ENCODE measurements at regions not wholly inside any gene's neighbourhood (a gene's known extent, or its start where the extent isn't known, plus 50 kb on each side); places are given as distances from the start of the nearest gene placed in this dataset.

DNA sequence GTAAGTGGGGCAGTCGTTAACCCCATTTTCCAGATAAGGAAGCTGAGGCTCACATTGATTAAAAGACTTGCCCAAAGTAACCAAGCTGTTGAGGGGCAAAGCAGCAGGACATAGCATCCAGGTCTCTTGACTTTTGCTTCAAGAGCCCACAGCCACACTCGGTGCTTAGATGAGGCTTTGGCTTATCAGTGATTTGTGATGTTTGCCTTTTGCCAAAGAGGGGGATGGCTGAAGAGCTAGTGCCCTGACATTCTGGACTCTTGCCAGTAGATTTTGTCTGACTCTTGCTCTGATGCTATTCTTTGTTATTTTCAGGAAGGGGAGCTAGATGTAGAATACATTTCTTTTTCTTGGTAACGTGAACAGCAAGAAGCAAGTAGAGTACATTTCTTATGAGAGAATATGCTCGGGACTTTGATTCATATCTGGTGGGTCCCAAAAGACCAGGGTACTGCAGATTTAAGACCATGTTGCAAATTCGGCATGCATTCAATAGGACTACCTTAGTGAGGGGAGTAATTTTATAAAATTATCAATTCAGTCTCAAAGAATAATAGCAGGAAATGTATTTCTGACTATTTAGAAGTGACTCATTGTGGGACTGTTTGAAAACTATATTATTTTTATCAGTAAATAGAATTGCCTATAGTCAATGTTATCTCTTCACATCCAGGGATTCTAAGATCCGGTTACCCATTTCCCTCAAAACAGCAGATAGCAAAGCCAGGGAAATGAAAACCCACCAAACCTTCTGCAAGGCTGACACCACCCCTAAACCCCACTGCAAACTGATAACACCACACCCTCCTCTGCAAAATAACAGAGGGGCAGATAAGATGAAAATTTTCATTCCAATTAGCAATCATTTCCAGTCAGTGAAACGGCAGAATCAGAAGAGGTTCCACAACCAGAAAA, 180.0 kb upstream of the BMPER start:
- no peak overlapping the region for H2AFZ ChIP-seq (ENCODE audit: insufficient read depth, low read depth, low read length, poor library complexity, severe bottlenecking)
- ChIA-PET CTCF (no interaction called here), POLR2A (no interaction called here)
- H3K4me1 Mint-ChIP-seq, result no peaks in the 10 kb centered on the region
- H3K79me2 ChIP-seq (ENCODE audit: control insufficient read depth, insufficient read depth, low read length), result no peaks in the 10 kb centered on the region
- no peak overlapping the region for H3K9ac ChIP-seq (ENCODE audit: low read length)
- no peak overlapping the region for H3K27ac Mint-ChIP-seq
- H3K9me3 ChIP-seq (ENCODE audit: control extremely low read depth in 1 of 3, control insufficient read depth in 2 of 3, insufficient read depth in 1 of 3, low read length in 2 of 3), result peaks cover 0 to 1% (median 0%) of the 10 kb centered on the region in 3 donors
- H3K27ac ChIP-seq (ENCODE audit: low read length in 2 of 2), result no peak overlapping the region
- intact Hi-C loops (cut with micrococcal nuclease), result no loop called here
- H4K20me1 ChIP-seq (ENCODE audit: control insufficient read depth, insufficient read depth, low read length, poor library complexity, severe bottlenecking), result no peaks in the 10 kb centered on the region
- H3K4me3 ChIP-seq (ENCODE audit: control extremely low read depth in 1 of 5, extremely low read depth in 1 of 5, insufficient read depth in 1 of 5, low read depth in 2 of 5, low read length in 4 of 5), result no peak overlapping the region
- H3K36me3 ChIP-seq (replicated peaks in 1 of 2; ENCODE audit: control extremely low read depth in 1 of 2, control insufficient read depth in 1 of 2, extremely low read depth in 1 of 2, insufficient read depth in 2 of 2, low read length in 1 of 2), result no peaks in the 10 kb centered on the region
- TF ChIP-seq, protein P1, sequence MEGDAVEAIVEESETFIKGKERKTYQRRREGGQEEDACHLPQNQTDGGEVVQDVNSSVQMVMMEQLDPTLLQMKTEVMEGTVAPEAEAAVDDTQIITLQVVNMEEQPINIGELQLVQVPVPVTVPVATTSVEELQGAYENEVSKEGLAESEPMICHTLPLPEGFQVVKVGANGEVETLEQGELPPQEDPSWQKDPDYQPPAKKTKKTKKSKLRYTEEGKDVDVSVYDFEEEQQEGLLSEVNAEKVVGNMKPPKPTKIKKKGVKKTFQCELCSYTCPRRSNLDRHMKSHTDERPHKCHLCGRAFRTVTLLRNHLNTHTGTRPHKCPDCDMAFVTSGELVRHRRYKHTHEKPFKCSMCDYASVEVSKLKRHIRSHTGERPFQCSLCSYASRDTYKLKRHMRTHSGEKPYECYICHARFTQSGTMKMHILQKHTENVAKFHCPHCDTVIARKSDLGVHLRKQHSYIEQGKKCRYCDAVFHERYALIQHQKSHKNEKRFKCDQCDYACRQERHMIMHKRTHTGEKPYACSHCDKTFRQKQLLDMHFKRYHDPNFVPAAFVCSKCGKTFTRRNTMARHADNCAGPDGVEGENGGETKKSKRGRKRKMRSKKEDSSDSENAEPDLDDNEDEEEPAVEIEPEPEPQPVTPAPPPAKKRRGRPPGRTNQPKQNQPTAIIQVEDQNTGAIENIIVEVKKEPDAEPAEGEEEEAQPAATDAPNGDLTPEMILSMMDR (IDR thresholded peaks at IDR 0.05), result no peak
- TF ChIP-seq EZH2 (IDR thresholded peaks at IDR 0.05; ENCODE audit: borderline replicate concordance, insufficient read depth, low read depth, low read length, poor library complexity, severe bottlenecking), result no peak
- H3K4me1 ChIP-seq (ENCODE audit: control insufficient read depth in 2 of 2, insufficient read depth in 2 of 2, low read length in 2 of 2), result no peaks in the 10 kb centered on the region
- H3K27me3 Mint-ChIP-seq, result no peaks in the 10 kb centered on the region
- no peak overlapping the region for H3K4me2 ChIP-seq (replicated peaks; ENCODE audit: low read depth, low read length, poor library complexity, severe bottlenecking)
- DNase-seq (no peak), ATAC-seq (ENCODE audit: low read depth) (no peak)
- H3K4me3 Mint-ChIP-seq, result no peak overlapping the region
- 86% methylated on average over 3 of the region's 7 CpGs for WGBS (ENCODE audit: insufficient coverage)
- no peaks in the 10 kb centered on the region for H3K9me3 Mint-ChIP-seq (ENCODE audit: insufficient read depth)
- no peaks in the 10 kb centered on the region for H3K27me3 ChIP-seq (replicated peaks in 1 of 4; ENCODE audit: control extremely low read depth in 1 of 4, control insufficient read depth in 3 of 4, insufficient read depth in 4 of 4, low read length in 3 of 4)

GRCh38 chr7:33726582-33726981, 178.8 kb upstream of the BMPER start:
- Histone ChIP-seq H3K4me2 (replicated peaks; ENCODE audit: low read depth, low read length, poor library complexity, severe bottlenecking) (no peak overlapping the region), H3K79me2 (ENCODE audit: control insufficient read depth, insufficient read depth, low read length) (no peaks in the 10 kb centered on the region), H2AFZ (ENCODE audit: insufficient read depth, low read depth, low read length, poor library complexity, severe bottlenecking) (no peak overlapping the region), H3K4me3 (ENCODE audit: control extremely low read depth in 1 of 5, extremely low read depth in 1 of 5, insufficient read depth in 1 of 5, low read depth in 2 of 5, low read length in 4 of 5) (no peak overlapping the region), H3K36me3 (replicated peaks in 1 of 2; ENCODE audit: control extremely low read depth in 1 of 2, control insufficient read depth in 1 of 2, extremely low read depth in 1 of 2, insufficient read depth in 2 of 2, low read length in 1 of 2) (no peaks in the 10 kb centered on the region), H4K20me1 (ENCODE audit: control insufficient read depth, insufficient read depth, low read length, poor library complexity, severe bottlenecking) (no peaks in the 10 kb centered on the region), H3K27ac (ENCODE audit: low read length in 2 of 2) (no peak overlapping the region), H3K27me3 (replicated peaks in 1 of 4; ENCODE audit: control extremely low read depth in 1 of 4, control insufficient read depth in 3 of 4, insufficient read depth in 4 of 4, low read length in 3 of 4) (no peaks in the 10 kb centered on the region), H3K4me1 (ENCODE audit: control insufficient read depth in 2 of 2, insufficient read depth in 2 of 2, low read length in 2 of 2) (no peaks in the 10 kb centered on the region), H3K9ac (ENCODE audit: low read length) (no peak overlapping the region), H3K9me3 (ENCODE audit: control extremely low read depth in 1 of 3, control insufficient read depth in 2 of 3, insufficient read depth in 1 of 3, low read length in 2 of 3) (peaks cover 0 to 2% (median 0%) of the 10 kb centered on the region in 3 donors)
- Mint-ChIP-seq H3K27ac (no peak overlapping the region), H3K9me3 (ENCODE audit: insufficient read depth) (no peaks in the 10 kb centered on the region), H3K27me3 (no peaks in the 10 kb centered on the region), H3K4me1 (no peaks in the 10 kb centered on the region), H3K4me3 (no peak overlapping the region)
- ATAC-seq (ENCODE audit: low read depth) (no peak), DNase-seq (no peak)
- TF ChIP-seq, protein P1 (IDR thresholded peaks at IDR 0.05), result no peak
- no peak for TF ChIP-seq EZH2 (IDR thresholded peaks at IDR 0.05; ENCODE audit: borderline replicate concordance, insufficient read depth, low read depth, low read length, poor library complexity, severe bottlenecking)
- intact Hi-C loops (cut with micrococcal nuclease), result no loop called here
- ChIA-PET CTCF (no interaction called here), POLR2A (no interaction called here)
- WGBS (ENCODE audit: insufficient coverage), result 86% methylated on average over 5 of the region's 5 CpGs
